Sciatic nerve (tissue), 2 donors: ENCODE measurements at regions not wholly inside any gene's neighbourhood (a gene's known extent, or its start where the extent isn't known, plus 50 kb on each side); places are given as distances from the start of the nearest gene placed in this dataset.

ENCODE experiments used
- ATAC-seq: fragments of 200-7000 bp; cut with Tn5 transposase; one replicate; pipeline ENCODE4 v1.9.1; 2020; ENCODE audit warnings: mild to moderate bottlenecking, moderate library complexity
- DNase-seq: peaks from one replicate; pipeline ENCODE4 v3.0.0-alpha.2; 2020; ENCODE audit warnings: low spot score
- intact Hi-C: fragments of 100-400 bp; cut with DNase I; formaldehyde crosslinking; loops from one replicate; pipeline ENCODE4 v1.14.2; 2022
- donor health status: DM: no; HTN: no; CAD: no.
- donor health status: DM: no; HTN: no; CAD: no.

- no peak for ATAC-seq
- no peak for DNase-seq
- intact Hi-C loops = no loop called here
Measured at GRCh38 chr5:77850536-77851175, 74.5 kb upstream of the TBCA start.

- ATAC-seq (no peak), DNase-seq (no peak)
- intact Hi-C loops = no loop called here
Measured at GRCh38 chr5:77849308-77849900, 73.3 kb upstream of the TBCA start.

- no peak for ATAC-seq
- intact Hi-C loops = no loop called here
- no peak for DNase-seq
Measured at GRCh38 chr5:77847814-77848290, 71.7 kb upstream of the TBCA start.

GRCh38 chr5:77847129-77847460 lies 71.0 kb upstream of the TBCA start:
- ATAC-seq = no peak
- intact Hi-C loops = no loop called here

GRCh38 chr5:77846422-77847128 lies 70.4 kb upstream of the TBCA start:
- ATAC-seq (no peak), DNase-seq (no peak)
- intact Hi-C loops = no loop called here

More at GRCh38 chr5:77847129-77847460, 71.0 kb upstream of the TBCA start:
- DNase-seq = no peak

GRCh38 chr5:77845324-77845646 lies 69.1 kb upstream of the TBCA start:
- ATAC-seq (no peak), DNase-seq (no peak)
- intact Hi-C loops = no loop called here

- DNase-seq (no peak), ATAC-seq (peak; percentile 69)
- intact Hi-C loops = no loop called here
Measured at GRCh38 chr5:77844623-77845323, 68.6 kb upstream of the TBCA start.

GRCh38 chr5:77844373-77844622 lies 68.2 kb upstream of the TBCA start:
- ATAC-seq = peak; percentile 54

GRCh38 chr5:77843570-77844372 lies 67.6 kb upstream of the TBCA start:
- DNase-seq = no peak
- ATAC-seq = peak; percentile 83
- intact Hi-C loops = no loop called here

More at GRCh38 chr5:77844373-77844622, 68.2 kb upstream of the TBCA start:
- DNase-seq = no peak
- intact Hi-C loops = no loop called here

- DNase-seq = no peak
- ATAC-seq = no peak
- intact Hi-C loops = no loop called here
Measured at GRCh38 chr5:77842243-77842642, 66.1 kb upstream of the TBCA start.

GRCh38 chr5:77841616-77842015 lies 65.5 kb upstream of the TBCA start:
- intact Hi-C loops = no loop called here
- ATAC-seq (no peak), DNase-seq (no peak)

- no peak for ATAC-seq
- intact Hi-C loops = no loop called here
- no peak for DNase-seq
Measured at GRCh38 chr5:77840930-77841329, 64.8 kb upstream of the TBCA start.

GRCh38 chr5:77839691-77840090 lies 63.6 kb upstream of the TBCA start:
- DNase-seq (no peak), ATAC-seq (no peak)
- intact Hi-C loops = no loop called here

GRCh38 chr5:77832938-77833337 lies 56.8 kb upstream of the TBCA start:
- DNase-seq (no peak), ATAC-seq (no peak)
- intact Hi-C loops = loop anchor here (2.0 kb wide), 1 partner anchor 60 kb away; no protein-coding TSS in a partner anchor

GRCh38 chr5:77832166-77832770 lies 56.1 kb upstream of the TBCA start:
- DNase-seq (no peak), ATAC-seq (no peak)
- intact Hi-C loops = loop anchor here (2.0 kb wide), 1 partner anchor 61 kb away; no protein-coding TSS in a partner anchor

GRCh38 chr5:77828445-77828844 lies 52.3 kb upstream of the TBCA start:
- no peak for ATAC-seq

More at GRCh38 chr5:77828445-77828844, 52.3 kb upstream of the TBCA start:
- DNase-seq = no peak
- intact Hi-C loops = no loop called here
